ENCODE measurements at regions not wholly inside any gene's neighbourhood (a gene's known extent, or its start where the extent isn't known, plus 50 kb on each side); places are given as distances from the start of the nearest gene placed in this dataset.
"Not testable (repeated sequence)": the region's sequence is repeated elsewhere in the genome, so short reads cannot be mapped to it uniquely, and the experiment has no call there.

DNA sequence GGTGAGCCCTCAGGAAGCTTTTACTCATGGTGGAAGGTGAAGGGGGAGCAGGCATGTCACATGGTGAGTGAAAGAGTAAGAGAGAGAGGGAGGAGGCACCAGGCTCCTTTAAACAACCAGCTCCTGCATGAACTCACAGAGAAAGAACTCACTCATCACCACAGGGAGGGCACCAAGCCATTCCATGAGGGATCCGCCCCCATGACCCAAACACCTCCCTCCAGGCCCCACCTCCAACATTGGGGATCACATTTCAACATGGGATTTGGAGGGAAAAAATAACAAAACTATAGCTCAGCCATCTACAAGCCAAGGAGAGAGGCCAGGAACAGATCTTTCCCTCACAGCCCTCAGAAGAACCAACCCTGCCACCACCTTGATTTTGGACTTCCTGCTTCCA lies 153.9 kb downstream of the GOLGA8K start:
- CTCF ChIA-PET; POLR2A ChIA-PET; H3K27ac ChIP-seq (ENCODE audit: low read depth, low read length); H3K27me3 ChIP-seq (ENCODE audit: control insufficient read depth in 2 of 2, insufficient read depth in 2 of 2, low read length in 2 of 2); DNase-seq; ATAC-seq; H3K4me3 ChIP-seq (ENCODE audit: low read length); H3K9me3 ChIP-seq (ENCODE audit: control insufficient read depth in 2 of 3, low read length in 3 of 3); H3K27ac Mint-ChIP-seq; H3K9me3 Mint-ChIP-seq; H3K27me3 Mint-ChIP-seq; H3K4me3 Mint-ChIP-seq; H3K36me3 ChIP-seq (ENCODE audit: control insufficient read depth in 2 of 3, insufficient read depth in 3 of 3, low read length in 3 of 3); H3K4me1 Mint-ChIP-seq; H3K4me1 ChIP-seq (ENCODE audit: control insufficient read depth in 2 of 2, insufficient read depth in 2 of 2, low read length in 2 of 2); intact Hi-C loops (cut with micrococcal nuclease); H3K36me3 Mint-ChIP-seq: not testable (repeated sequence)

DNA sequence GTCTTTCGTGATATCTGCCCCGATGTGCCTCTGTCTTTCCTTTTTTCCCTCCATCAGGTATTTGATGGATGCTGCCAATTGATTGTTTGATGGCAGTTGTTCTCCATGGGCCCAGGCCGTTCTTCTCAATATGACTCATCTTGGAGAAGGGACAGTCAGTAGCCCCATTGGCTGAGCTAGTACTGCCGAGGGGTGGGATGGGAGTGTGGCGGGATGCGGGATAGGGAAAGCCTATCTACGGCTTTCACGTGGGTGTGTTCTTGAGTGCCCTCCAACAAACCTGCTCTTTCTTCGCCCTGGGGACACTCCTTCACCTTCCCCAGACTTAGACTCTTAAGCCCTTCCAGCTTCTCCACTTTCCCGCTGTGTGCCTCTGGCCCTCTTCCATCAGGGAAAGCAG lies 159.4 kb downstream of the GOLGA8K start:
- H3K27me3 Mint-ChIP-seq; H3K4me3 ChIP-seq (ENCODE audit: low read length); intact Hi-C loops (cut with micrococcal nuclease); POLR2A ChIA-PET; H3K27me3 ChIP-seq (ENCODE audit: control insufficient read depth in 2 of 2, insufficient read depth in 2 of 2, low read length in 2 of 2); H3K4me3 Mint-ChIP-seq; CTCF ChIA-PET; H3K36me3 Mint-ChIP-seq; H3K9me3 Mint-ChIP-seq; H3K4me1 Mint-ChIP-seq; H3K27ac ChIP-seq (ENCODE audit: low read depth, low read length); DNase-seq; ATAC-seq; H3K36me3 ChIP-seq (ENCODE audit: control insufficient read depth in 2 of 3, insufficient read depth in 3 of 3, low read length in 3 of 3); H3K9me3 ChIP-seq (ENCODE audit: control insufficient read depth in 2 of 3, low read length in 3 of 3); H3K4me1 ChIP-seq (ENCODE audit: control insufficient read depth in 2 of 2, insufficient read depth in 2 of 2, low read length in 2 of 2); H3K27ac Mint-ChIP-seq: not testable (repeated sequence)

DNA sequence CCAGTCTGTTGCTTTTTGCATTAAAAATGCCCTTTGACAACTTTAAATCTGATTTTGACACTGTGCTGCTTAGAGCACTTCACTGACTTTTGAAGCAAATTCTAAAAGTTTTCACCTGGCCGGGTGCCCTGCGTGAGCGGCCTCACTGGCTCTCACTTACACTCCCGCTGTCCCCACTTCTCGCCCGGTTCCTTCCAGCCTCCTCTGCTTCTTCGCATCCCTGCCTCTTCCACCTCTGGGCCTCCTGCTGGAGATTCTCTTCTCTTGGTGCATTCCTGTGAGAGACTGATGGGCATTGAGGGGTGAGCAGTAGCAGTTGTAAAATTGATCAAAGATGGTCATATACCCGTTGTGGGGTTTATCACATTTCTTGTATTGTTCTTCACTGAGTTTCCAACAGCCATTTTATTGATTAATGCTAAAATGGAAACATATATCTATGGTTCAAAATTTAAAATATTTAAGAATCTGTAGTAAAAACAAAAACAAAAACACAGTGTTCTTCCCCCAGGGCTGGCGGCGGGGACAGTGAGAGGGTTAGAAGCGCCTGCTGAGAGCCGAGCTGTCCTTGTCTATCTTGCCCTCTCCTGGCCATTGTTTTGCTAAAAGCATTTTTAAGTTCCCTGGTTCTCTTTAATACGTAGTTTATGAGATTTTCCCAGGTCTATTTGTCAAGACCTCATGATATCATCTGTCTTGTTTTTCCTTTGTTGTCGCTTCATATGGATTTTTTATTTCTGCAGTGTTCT lies 160.1 kb downstream of the GOLGA8K start:
- ATAC-seq; H3K36me3 Mint-ChIP-seq; intact Hi-C loops (cut with micrococcal nuclease): not testable (repeated sequence)

DNA sequence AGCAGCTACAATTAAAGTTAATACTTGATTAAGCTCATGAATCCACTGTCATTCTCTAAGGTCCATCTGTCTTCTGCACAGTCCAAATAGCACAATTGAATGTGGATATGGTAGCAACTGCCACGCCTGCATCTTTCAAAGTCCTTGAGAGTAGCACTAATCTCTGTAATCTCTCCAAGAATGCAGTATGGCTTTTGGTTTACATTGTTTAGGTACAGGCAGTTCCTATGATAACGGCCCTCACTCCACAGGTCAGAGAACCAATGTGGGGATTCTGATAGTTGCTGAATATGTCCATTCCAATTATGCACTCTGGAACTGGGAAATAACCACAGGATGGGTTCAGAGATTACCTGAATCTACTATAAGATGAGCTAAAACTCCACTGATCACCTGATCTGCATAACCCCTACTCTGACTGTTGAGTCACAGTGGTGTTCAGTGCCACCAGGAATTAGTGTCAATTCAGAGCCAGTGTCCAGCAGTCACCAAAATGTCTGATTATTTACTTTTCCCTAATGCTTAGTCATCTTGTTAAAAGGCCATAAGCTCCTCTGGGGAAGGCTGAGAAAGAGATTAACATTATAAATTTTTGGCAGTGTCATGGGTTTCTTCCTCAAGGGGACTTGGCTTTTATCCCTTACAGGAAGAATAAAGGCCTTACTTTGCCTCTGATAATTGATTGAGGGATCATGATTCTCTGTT lies 175.5 kb downstream of the GOLGA8K start:
- DNase-seq; H3K36me3 ChIP-seq (ENCODE audit: control insufficient read depth in 2 of 3, insufficient read depth in 3 of 3, low read length in 3 of 3); H3K4me1 ChIP-seq (ENCODE audit: control insufficient read depth in 2 of 2, insufficient read depth in 2 of 2, low read length in 2 of 2); H3K4me1 Mint-ChIP-seq; CTCF ChIA-PET; H3K9me3 Mint-ChIP-seq; ATAC-seq; H3K36me3 Mint-ChIP-seq; H3K4me3 ChIP-seq (ENCODE audit: low read length); H3K9me3 ChIP-seq (ENCODE audit: control insufficient read depth in 2 of 3, low read length in 3 of 3); H3K27ac Mint-ChIP-seq; H3K27me3 ChIP-seq (ENCODE audit: control insufficient read depth in 2 of 2, insufficient read depth in 2 of 2, low read length in 2 of 2); H3K27ac ChIP-seq (ENCODE audit: low read depth, low read length); H3K4me3 Mint-ChIP-seq; POLR2A ChIA-PET; intact Hi-C loops (cut with micrococcal nuclease): not testable (repeated sequence)
- peaks cover 0 to 11% (median 0%) of the 10 kb centered on the region in 5 donors for H3K27me3 Mint-ChIP-seq

More for the DNA sequence above, 160.1 kb downstream of the GOLGA8K start:
- H3K9me3 ChIP-seq (ENCODE audit: control insufficient read depth in 2 of 3, low read length in 3 of 3); H3K4me1 ChIP-seq (ENCODE audit: control insufficient read depth in 2 of 2, insufficient read depth in 2 of 2, low read length in 2 of 2); H3K9me3 Mint-ChIP-seq; DNase-seq; H3K27ac ChIP-seq (ENCODE audit: low read depth, low read length); H3K4me3 Mint-ChIP-seq; H3K27me3 Mint-ChIP-seq; POLR2A ChIA-PET; H3K4me1 Mint-ChIP-seq; H3K27me3 ChIP-seq (ENCODE audit: control insufficient read depth in 2 of 2, insufficient read depth in 2 of 2, low read length in 2 of 2); H3K27ac Mint-ChIP-seq; H3K4me3 ChIP-seq (ENCODE audit: low read length); H3K36me3 ChIP-seq (ENCODE audit: control insufficient read depth in 2 of 3, insufficient read depth in 3 of 3, low read length in 3 of 3); CTCF ChIA-PET: not testable (repeated sequence)

DNA sequence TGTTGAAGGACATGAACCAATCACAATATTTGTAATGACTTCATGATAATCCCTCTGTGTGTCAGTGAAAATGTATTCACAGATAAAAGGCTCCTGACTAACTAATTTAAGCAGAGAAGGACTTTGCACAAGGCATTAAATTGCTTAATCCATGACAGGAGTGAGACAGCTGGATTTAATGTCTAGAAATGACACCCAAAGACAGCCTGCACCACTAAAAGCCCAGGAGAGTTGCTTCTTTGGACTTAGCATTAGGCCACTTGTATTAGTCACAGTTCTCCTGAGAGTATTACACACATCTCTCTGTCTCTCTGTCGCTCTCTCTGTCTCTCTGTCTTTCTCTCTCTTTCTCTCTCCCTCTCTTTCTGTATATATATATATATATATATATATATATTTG lies 180.4 kb downstream of the GOLGA8K start:
- H3K27ac Mint-ChIP-seq: no peak overlapping the region
- no peak for DNase-seq
- no peaks in the 10 kb centered on the region for H3K36me3 ChIP-seq (ENCODE audit: control insufficient read depth in 2 of 3, insufficient read depth in 3 of 3, low read length in 3 of 3)
- POLR2A ChIA-PET: no interaction called here
- H3K4me3 ChIP-seq (ENCODE audit: low read length): no peak overlapping the region
- H3K27me3 Mint-ChIP-seq: peaks cover 0 to 16% (median 10%) of the 10 kb centered on the region in 5 donors
- H3K9me3 ChIP-seq (ENCODE audit: control insufficient read depth in 2 of 3, low read length in 3 of 3): no peaks in the 10 kb centered on the region
- no peaks in the 10 kb centered on the region for H3K4me1 Mint-ChIP-seq
- intact Hi-C loops (cut with micrococcal nuclease): no loop called here
- H3K27ac ChIP-seq (ENCODE audit: low read depth, low read length): no peak overlapping the region
- peaks cover 2 to 39% (median 26%) of the 10 kb centered on the region in 11 donors for H3K9me3 Mint-ChIP-seq
- CTCF ChIA-PET: no interaction called here
- H3K4me3 Mint-ChIP-seq: no peak overlapping the region
- no peaks in the 10 kb centered on the region for H3K4me1 ChIP-seq (ENCODE audit: control insufficient read depth in 2 of 2, insufficient read depth in 2 of 2, low read length in 2 of 2)
- ATAC-seq: no peak
- no peaks in the 10 kb centered on the region for H3K36me3 Mint-ChIP-seq
- no peaks in the 10 kb centered on the region for H3K27me3 ChIP-seq (ENCODE audit: control insufficient read depth in 2 of 2, insufficient read depth in 2 of 2, low read length in 2 of 2)

All from naive thymus-derived CD4-positive, alpha-beta T cell (primary cell).